HG03520 (cell line): ENCODE measurements at regions not wholly inside any gene's neighbourhood (a gene's known extent, or its start where the extent isn't known, plus 50 kb on each side); places are given as distances from the start of the nearest gene placed in this dataset.

Experiments used
- ATAC-seq: cut with Tn5 transposase; IDR thresholded peaks from one replicate; pipeline ENCODE4 v1.9.1; 2021; ENCODE audit warnings: mild to moderate bottlenecking, moderate library complexity; ENCODE audit not compliant: unreplicated experiment

DNA sequence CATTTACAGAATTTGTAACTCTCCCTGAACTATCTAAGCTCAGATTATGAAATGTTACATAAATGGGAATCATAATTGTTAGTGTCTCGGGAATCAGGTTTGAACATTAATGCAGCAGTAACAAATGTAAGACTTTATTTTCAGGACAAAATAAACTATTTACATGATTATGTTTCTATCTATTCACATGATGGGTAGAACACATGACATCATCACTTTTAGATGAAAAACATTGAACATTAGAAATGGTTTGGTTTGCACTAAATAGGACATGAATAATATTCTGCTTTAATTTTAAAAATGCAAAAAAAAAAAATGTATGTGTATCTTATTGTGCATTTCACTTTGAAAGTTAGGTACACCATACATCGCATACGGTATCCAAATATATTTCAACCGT lies 745.5 kb upstream of the POT1 start:
- no peak for ATAC-seq

GRCh38 chr7:125670926-125671572 lies 741.4 kb upstream of the POT1 start:
- no peak for ATAC-seq

DNA sequence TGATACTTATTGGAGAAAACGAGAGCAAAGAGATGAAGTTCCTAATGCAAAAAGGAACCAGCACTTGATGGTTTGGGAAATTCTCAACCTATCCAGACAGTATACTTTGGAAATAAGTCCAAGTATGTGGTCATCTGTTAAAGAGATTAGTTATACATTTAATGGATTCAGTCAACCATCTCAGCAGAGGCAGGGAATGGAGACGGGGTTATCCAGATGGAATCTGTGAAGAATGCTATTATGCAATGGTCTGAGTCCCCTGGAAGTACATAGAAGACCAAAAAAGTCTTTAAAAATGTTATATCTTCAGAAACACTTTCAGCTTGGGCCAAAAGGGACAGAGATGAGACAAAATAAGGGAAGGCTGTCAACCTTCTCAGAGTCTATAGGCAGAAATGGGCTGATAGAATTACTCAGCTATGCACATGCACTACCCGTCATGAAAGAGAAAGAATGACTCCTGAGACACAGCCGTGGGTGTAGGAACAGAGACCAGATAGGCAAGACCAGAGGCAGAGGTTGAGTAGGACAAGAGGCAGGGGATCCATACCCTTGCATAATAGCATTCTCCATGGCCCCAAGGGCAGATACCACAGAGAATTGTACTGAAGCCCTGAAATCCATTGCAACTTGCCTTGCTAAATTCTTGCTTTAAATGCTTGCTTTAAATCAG lies 738.8 kb upstream of the POT1 start:
- ATAC-seq = peak; percentile 59

GRCh38 chr7:125664625-125665024 lies 735.0 kb upstream of the POT1 start:
- no peak for ATAC-seq

DNA sequence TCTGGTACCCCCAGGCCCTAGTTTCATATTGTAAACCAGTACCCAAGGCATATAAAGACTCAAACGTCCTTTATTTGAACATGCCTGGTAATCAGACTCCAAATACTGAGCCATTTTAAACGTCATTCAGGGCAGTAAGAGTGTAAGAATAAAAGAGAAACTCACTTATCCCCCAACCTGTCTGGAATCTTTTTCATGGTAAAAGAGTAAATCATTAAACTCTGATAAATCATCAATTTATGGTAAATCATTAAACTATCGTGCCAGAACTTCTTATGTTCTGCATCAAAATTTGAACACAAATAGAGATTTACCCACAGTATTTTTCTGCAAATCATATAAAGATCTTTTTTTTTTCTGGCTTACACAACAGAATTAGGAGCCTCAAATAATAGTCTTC lies 734.3 kb upstream of the POT1 start:
- ATAC-seq = no peak

DNA sequence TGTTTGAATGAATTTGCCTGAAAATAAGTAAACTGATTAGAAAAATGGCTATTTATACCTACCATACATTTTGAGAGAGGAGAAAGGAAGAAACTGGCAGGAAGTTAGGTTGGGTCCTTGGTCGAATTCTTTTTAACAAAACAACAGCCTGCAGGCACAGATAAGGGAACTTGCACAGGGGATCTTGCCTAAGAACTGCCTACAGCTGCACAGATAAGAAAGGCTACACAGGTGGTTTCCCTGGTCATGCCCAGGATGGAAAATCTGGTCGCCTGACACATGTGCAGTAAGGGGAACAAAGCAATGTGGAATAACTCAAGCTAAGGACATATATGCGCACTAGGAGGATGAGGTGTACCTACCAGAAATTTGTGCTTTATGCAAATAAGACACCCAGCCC lies 732.1 kb upstream of the POT1 start:
- no peak for ATAC-seq

DNA sequence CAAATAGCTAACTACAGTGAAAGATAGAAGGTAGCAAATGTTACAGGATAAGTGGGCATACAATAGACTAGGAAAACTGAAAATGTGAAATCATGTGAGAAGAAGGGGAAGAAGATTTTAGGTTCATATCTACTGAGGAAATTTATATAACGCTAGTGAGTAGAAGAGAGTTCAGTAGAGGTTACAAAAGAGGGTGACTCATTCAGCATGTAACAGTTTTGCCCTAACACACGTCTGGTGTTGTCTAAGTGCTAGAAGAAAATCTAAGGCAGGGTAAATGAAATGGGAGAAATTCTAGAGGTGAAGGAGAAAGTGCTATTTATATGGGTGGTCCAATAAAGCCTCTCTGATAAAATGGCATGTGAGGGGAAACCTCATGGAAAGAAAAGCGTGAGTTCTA lies 731.4 kb upstream of the POT1 start:
- ATAC-seq = no peak

DNA sequence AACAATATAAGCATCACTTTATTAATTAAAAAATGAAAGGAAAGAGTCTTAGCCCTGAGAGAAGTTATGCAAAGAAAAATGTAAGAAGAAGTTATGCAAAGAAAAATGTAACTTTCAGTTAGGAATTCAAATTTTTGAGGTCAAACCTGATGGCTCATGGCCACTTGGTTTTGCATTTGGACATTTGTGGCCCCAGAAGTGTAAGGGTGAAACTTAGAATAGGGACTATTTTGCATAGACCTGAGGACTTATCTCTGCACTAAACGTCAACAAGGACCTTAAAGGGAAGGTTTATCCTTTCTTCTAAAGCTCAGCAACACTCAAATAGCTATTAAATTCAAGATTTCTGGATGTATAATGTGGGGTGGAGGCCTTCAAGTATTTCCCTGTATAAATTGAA lies 724.5 kb upstream of the POT1 start:
- no peak for ATAC-seq

- no peak for ATAC-seq
Observed at GRCh38 chr7:125651823-125652528, 722.4 kb upstream of the POT1 start.

DNA sequence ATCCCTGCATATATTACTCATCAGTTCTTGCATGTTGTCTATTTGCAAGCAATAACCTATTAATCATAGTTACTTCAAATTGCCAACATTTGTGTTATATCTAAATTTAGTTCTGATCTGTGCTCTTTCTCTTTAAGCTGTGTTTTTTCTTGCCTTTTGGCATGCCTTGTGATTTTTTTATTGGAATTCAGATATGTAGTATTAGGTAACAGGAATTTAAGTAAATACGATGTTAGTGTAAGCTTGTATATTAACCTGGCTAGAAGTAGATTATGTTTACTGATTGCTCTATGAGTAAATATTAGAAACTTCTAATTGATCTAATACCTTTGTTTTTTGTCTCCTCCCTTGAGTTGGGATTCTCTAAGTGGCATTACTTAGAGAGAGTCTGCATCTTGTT lies 718.9 kb upstream of the POT1 start:
- ATAC-seq = no peak

DNA sequence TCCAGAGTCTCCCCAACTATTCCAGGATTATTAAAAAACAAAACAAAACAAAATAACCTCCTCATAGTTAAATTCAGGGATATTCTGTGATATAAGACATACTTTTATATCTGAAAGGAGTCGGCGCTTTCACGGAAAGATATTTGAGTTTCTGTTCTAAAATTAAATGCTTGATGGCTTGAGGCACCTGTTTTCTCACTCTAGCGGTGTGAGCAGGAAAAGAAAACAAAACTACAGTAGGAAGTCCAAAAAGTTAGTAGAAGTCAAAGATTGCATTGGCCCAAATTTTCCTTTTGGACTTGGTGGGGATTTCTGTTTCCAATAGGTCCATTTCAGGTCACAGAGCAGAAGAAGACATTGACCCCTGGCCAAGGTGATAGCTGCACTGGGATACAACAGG lies 716.1 kb upstream of the POT1 start:
- ATAC-seq = no peak

GRCh38 chr7:125644109-125644508 lies 714.5 kb upstream of the POT1 start:
- ATAC-seq = no peak

- no peak for ATAC-seq
Observed at GRCh38 chr7:125643302-125643701, 713.7 kb upstream of the POT1 start.

- ATAC-seq = no peak
Observed at GRCh38 chr7:125641884-125642283, 712.3 kb upstream of the POT1 start.

DNA sequence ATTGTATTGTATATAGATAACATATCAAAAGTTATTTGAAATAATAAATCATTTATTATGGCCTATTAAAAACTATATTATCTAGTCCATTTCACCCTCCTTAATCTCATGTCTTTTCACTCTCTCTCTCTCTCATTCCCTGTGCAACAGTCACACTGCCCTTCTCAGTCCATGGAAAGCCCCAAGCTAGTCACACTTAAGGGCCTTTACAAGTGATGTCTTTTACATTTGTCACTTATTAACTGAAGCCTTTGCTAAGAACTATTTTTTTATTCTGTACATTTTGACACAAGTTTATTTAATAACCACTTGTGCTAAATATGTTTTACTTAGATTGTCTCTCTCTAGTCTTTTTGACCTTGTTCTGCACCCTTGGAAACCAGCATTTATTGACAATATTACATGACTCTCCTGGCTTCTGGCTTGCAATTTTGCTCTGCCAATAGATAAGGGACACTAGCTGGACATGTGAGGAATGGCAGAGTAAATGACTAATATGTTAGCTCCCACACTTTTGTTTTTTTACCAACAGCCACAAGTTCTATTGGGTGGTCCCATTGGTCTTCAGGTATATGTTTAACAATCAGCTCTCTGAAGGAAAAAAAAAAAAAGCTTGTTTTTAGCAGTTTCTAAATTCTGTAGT lies 706.8 kb upstream of the POT1 start:
- ATAC-seq = no peak

GRCh38 chr7:125618516-125618915 lies 688.9 kb upstream of the POT1 start:
- no peak for ATAC-seq

DNA sequence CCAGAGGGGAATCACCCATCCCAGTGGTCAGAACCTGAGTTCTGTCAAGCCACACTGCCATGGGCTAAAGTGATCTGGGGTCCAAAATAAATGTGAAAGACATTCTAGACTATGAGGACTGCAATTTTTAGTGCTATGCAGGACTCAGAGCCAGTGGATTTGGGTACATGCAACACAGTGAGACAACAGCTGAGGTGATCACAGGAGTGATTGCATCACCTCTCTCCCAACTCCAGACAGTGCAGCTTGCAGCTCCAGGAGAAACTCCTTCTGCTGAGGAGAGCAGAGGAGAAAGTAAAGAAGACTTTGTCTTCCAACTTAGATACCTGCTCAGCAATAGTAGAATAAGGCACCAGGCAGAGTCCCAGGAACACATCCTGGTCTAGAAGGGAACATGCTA lies 682.0 kb upstream of the POT1 start:
- ATAC-seq = no peak

DNA sequence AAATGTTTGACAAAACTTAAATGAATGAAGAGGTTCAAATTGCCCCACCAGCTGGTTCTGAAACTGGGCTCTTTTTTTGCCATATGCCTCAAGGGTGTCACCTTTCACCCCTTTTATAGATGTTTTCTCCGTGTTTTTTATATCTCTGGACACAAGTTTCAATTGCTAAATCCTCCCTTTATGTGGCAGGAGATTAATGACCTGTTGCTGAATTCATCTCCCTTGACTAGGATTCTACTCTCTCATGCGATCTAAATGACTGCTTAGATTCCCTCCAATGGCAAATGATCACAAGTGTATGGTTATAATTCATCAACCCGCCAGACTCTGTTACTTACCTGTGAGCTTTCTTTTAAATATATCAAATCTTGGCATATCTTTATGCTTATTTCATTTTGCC lies 677.0 kb upstream of the POT1 start:
- no peak for ATAC-seq

DNA sequence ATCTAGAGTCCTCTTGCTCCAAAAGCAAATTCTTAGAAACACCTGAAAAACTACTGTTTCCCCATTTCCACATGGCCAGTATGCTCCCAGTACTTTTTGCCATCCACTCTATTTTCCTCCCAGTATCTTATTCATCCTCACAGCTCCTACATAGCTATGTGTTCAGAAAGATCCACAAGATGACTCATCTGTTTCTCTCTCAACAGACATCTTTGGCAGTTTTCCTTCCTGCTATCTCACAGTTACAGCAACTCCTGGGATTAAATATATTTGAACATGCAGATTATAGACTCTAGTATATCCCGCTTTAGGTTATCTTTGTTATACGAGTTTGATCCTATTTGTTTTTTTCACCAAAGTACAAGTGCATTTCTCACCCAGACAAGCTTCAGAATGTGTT lies 675.6 kb upstream of the POT1 start:
- no peak for ATAC-seq

DNA sequence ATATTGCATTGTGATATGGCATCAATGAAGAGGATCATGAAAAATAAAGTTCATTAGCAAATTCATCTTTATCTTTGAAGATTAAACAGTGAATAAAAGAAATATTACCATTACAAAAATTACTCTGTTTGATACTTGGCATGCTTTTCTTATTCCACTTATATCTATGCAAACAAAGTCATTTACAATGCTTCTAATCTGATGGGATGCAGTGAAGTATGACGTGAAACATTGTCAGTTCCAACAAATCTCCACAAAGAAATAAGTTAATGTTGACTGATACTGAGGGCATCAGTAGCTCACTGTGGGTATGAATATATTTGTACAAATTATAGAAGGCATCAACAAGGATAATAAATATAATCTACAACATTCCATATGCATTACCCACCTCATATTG lies 672.8 kb upstream of the POT1 start:
- no peak for ATAC-seq

DNA sequence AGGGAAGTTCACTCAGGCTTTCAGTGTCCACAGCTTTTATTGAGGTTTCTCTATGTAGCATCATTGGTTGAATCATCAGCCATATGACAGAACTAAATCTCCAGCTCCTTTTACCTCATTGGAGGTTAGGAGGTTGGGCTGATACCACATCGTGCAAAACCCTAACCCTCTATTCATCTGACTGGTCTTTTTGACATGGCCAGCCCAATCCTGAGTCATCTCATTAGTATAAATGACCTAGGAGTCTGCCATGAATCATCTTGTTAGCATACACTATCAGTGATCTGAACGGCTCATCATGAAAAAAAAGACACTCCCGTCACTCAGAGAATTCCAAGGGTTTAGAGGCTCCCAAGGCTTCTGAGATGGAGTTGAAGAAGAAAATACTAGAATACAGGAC lies 669.8 kb upstream of the POT1 start:
- ATAC-seq = no peak

GRCh38 chr7:125592331-125592730 lies 662.7 kb upstream of the POT1 start:
- no peak for ATAC-seq
